Liver (tissue), 8 donors: ENCODE measurements at regions not wholly inside any gene's neighbourhood (a gene's known extent, or its start where the extent isn't known, plus 50 kb on each side); places are given as distances from the start of the nearest gene placed in this dataset.

ENCODE experiments used
- DNase-seq: peaks from one replicate; pipeline ENCODE4 v3.0.0-alpha.2; 2017; ENCODE audit warnings: low spot score
- H3K27ac ChIP-seq, 2 donors: one replicate each; pipeline ENCODE4 v1.7.0; 2013; ENCODE audit warnings: inconsistent platforms in 2 of 2, low read length in 2 of 2, control low read depth in 1 of 2, low read depth in 1 of 2, mild to moderate bottlenecking in 1 of 2
- H3K27me3 ChIP-seq, 4 donors: one replicate each; pipeline versions ENCODE4 v1.6.1 to v1.7.0; 2013; ENCODE audit warnings: low read length in 3 of 4, inconsistent platforms in 1 of 4, mild to moderate bottlenecking in 1 of 4, moderate library complexity in 1 of 4; ENCODE audit not compliant: control insufficient read depth in 4 of 4, insufficient read depth in 4 of 4
- H3K36me3 ChIP-seq, 4 donors: one replicate each; pipeline versions ENCODE4 v1.6.1 to v1.7.0; 2013; ENCODE audit warnings: low read length in 3 of 4, mild to moderate bottlenecking in 3 of 4, low read depth in 1 of 4, moderate library complexity in 1 of 4; ENCODE audit not compliant: control insufficient read depth in 4 of 4, insufficient read depth in 3 of 4
- H3K4me1 ChIP-seq, 4 donors: one replicate each; pipeline versions ENCODE4 v1.6.1 to v1.7.0; 2013; ENCODE audit warnings: low read length in 3 of 4, mild to moderate bottlenecking in 3 of 4, moderate library complexity in 1 of 4; ENCODE audit not compliant: control insufficient read depth in 4 of 4, insufficient read depth in 4 of 4
- H3K4me3 ChIP-seq, 3 donors: one replicate each; pipeline versions ENCODE4 v1.6.1 to v1.7.0; 2013; ENCODE audit warnings: low read length in 3 of 3, control low read depth in 1 of 3, low read depth in 1 of 3, mild to moderate bottlenecking in 1 of 3
- H3K9ac ChIP-seq, 2 donors: one replicate each; pipeline ENCODE4 v1.7.0; 2013; ENCODE audit warnings: low read length in 2 of 2, mild to moderate bottlenecking in 2 of 2, moderate library complexity in 2 of 2, control low read depth in 1 of 2, low read depth in 1 of 2
- H3K9me3 ChIP-seq, 4 donors: one replicate each; pipeline versions ENCODE4 v1.6.1 to v1.7.0; 2013; ENCODE audit warnings: low read length in 3 of 4; ENCODE audit not compliant: control insufficient read depth in 4 of 4
- ATF3 ChIP-seq: IDR thresholded peaks from 2 replicates; pipeline ENCODE4 v1.6.1; 2016; ENCODE audit warnings: antibody characterized with exemption
- EGR1 ChIP-seq, 2 donors: IDR thresholded peaks; 2 replicates each; pipeline ENCODE4 v1.6.1; 2016 to 2018; ENCODE audit warnings: antibody characterized with exemption in 2 of 2, low read depth in 2 of 2
- FOXA1 ChIP-seq: IDR thresholded peaks from 2 replicates; pipeline ENCODE4 v1.6.1; 2016; ENCODE audit warnings: antibody characterized with exemption
- GABPA ChIP-seq, 2 donors: IDR thresholded peaks in 1 of 2; conservative IDR thresholded peaks in 1 of 2; 2 replicates each; pipeline ENCODE4 v1.6.1; 2016; ENCODE audit warnings: antibody characterized with exemption in 2 of 2, mild to moderate bottlenecking in 1 of 2, moderate library complexity in 1 of 2
- HNF4G ChIP-seq: IDR thresholded peaks from 2 replicates; pipeline ENCODE4 v1.6.1; 2016; ENCODE audit warnings: antibody characterized with exemption
- JUND ChIP-seq, 2 donors: IDR thresholded peaks; 2 replicates each; pipeline ENCODE4 v1.6.1; 2016; ENCODE audit warnings: antibody characterized with exemption in 2 of 2
- NR2F2 ChIP-seq: IDR thresholded peaks from 2 replicates; pipeline ENCODE4 v1.6.1; 2016; ENCODE audit warnings: antibody characterized with exemption
- RAD21 ChIP-seq, 2 donors: IDR thresholded peaks; 2 replicates each; pipeline ENCODE4 v1.6.1; 2016; ENCODE audit warnings: antibody characterized with exemption in 2 of 2, mild to moderate bottlenecking in 2 of 2
- SP1 ChIP-seq: IDR thresholded peaks from 2 replicates; pipeline ENCODE4 v1.6.1; 2018; ENCODE audit warnings: antibody characterized with exemption, mild to moderate bottlenecking
- TAF1 ChIP-seq: conservative IDR thresholded peaks from 2 replicates; pipeline ENCODE4 v1.6.1; 2016; ENCODE audit warnings: antibody characterized with exemption, mild to moderate bottlenecking
- YY1 ChIP-seq: IDR thresholded peaks from 2 replicates; pipeline ENCODE4 v1.6.1; 2016; ENCODE audit warnings: antibody characterized with exemption, mild to moderate bottlenecking
- ZBTB33 ChIP-seq: IDR thresholded peaks from 2 replicates; pipeline ENCODE4 v1.6.1; 2016; ENCODE audit warnings: antibody characterized with exemption
- WGBS: extraction: QIAGEN DNeasy Blood & Tissue Kit; methylation state at CpG from one replicate; pipeline ENCODE4 v1.1.7; 2013; 5-methylcytosine and 5-hydroxymethylcytosine counted together
- TF ChIP-seq, protein P1 (sequence below): fragments of 150-350 bp; IDR thresholded peaks from 2 replicates; pipeline ENCODE4 v1.5.1; 2017; ENCODE audit warnings: improper control_type of control experiment, low read depth, low read length; ENCODE audit not compliant: missing input control
- donor health status: healthy.
- donor health status: healthy.
- donor health status: healthy.
- donor health status: healthy.
- donor health status: healthy.

GRCh38 chr7:125136755-125137532 is 207.3 kb upstream of the POT1 start:
- WGBS: 66% methylated on average over 2 of the region's 2 CpGs
- Histone ChIP-seq H3K27ac (no peak overlapping the region), H3K9ac (no peak overlapping the region), H3K36me3 (no peaks in the 10 kb centered on the region), H3K9me3 (no peaks in the 10 kb centered on the region), H3K27me3 (no peaks in the 10 kb centered on the region), H3K4me3 (no peak overlapping the region), H3K4me1 (no peaks in the 10 kb centered on the region)
- TF ChIP-seq YY1: no peak
- DNase-seq: no peak

- DNase-seq: no peak
- H3K27me3 ChIP-seq: no peaks in the 10 kb centered on the region
- no peak overlapping the region for H3K27ac ChIP-seq
- no peaks in the 10 kb centered on the region for H3K4me1 ChIP-seq
- H3K9me3 ChIP-seq: no peaks in the 10 kb centered on the region
- H3K4me3 ChIP-seq: no peak overlapping the region
- 76% methylated on average over 1 of the region's 1 CpG for WGBS
- no peaks in the 10 kb centered on the region for H3K36me3 ChIP-seq
- TF ChIP-seq NR2F2: no peak
- TF ChIP-seq ZBTB33: no peak
- no peak for TF ChIP-seq RAD21 (IDR thresholded peaks at IDR 0.05)
- no peak for TF ChIP-seq JUND (IDR thresholded peaks at IDR 0.05)
- TF ChIP-seq TAF1: no peak
- TF ChIP-seq ATF3: no peak
- TF ChIP-seq, protein P1, sequence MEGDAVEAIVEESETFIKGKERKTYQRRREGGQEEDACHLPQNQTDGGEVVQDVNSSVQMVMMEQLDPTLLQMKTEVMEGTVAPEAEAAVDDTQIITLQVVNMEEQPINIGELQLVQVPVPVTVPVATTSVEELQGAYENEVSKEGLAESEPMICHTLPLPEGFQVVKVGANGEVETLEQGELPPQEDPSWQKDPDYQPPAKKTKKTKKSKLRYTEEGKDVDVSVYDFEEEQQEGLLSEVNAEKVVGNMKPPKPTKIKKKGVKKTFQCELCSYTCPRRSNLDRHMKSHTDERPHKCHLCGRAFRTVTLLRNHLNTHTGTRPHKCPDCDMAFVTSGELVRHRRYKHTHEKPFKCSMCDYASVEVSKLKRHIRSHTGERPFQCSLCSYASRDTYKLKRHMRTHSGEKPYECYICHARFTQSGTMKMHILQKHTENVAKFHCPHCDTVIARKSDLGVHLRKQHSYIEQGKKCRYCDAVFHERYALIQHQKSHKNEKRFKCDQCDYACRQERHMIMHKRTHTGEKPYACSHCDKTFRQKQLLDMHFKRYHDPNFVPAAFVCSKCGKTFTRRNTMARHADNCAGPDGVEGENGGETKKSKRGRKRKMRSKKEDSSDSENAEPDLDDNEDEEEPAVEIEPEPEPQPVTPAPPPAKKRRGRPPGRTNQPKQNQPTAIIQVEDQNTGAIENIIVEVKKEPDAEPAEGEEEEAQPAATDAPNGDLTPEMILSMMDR: no peak
- TF ChIP-seq HNF4G: no peak
- no peak for TF ChIP-seq FOXA1
- TF ChIP-seq GABPA (IDR thresholded peaks at IDR 0.05 in 1 of 2, conservative IDR thresholded peaks at IDR 0.05 in 1 of 2): no peak
- no peak for TF ChIP-seq SP1
- no peak for TF ChIP-seq EGR1 (IDR thresholded peaks at IDR 0.05; ENCODE audit: low read depth in 2 of 2)
- no peak overlapping the region for H3K9ac ChIP-seq
Measured at GRCh38 chr7:125136341-125136740, 206.7 kb upstream of the POT1 start.

- TF ChIP-seq HNF4G (no peak), YY1 (no peak), RAD21 (IDR thresholded peaks at IDR 0.05) (no peak), GABPA (IDR thresholded peaks at IDR 0.05 in 1 of 2, conservative IDR thresholded peaks at IDR 0.05 in 1 of 2) (no peak), TAF1 (no peak), JUND (IDR thresholded peaks at IDR 0.05) (no peak)
- no peak overlapping the region for H3K9ac ChIP-seq
- no peak for DNase-seq
- H3K27me3 ChIP-seq: no peaks in the 10 kb centered on the region
- H3K27ac ChIP-seq: no peak overlapping the region
- H3K9me3 ChIP-seq: no peaks in the 10 kb centered on the region
- H3K4me3 ChIP-seq: no peak overlapping the region
- 61% methylated on average over 1 of the region's 1 CpG for WGBS
- H3K4me1 ChIP-seq: no peaks in the 10 kb centered on the region
- H3K36me3 ChIP-seq: no peaks in the 10 kb centered on the region
Measured at GRCh38 chr7:125130173-125130572, 200.5 kb upstream of the POT1 start.
